HCT116 (cell line): ENCODE measurements at regions not wholly inside any gene's neighbourhood (a gene's known extent, or its start where the extent isn't known, plus 50 kb on each side); places are given as distances from the start of the nearest gene placed in this dataset.

Experiments used
- ATAC-seq: fragments of 200-7000 bp; cut with Tn5 transposase; 2 replicates; pipeline ENCODE4 v1.9.1; 2020; ENCODE audit warnings: mild to moderate bottlenecking, moderate library complexity
- BruUV-seq: library from RNA; stranded (reverse); fragments of 400-500 nt; replicated peaks from 2 replicates; lab custom pipeline; 2021; lab: Mats Ljungman, UMichigan
- CTCF ChIA-PET: fragments of 300-600 bp; sonication (Branson Sonifier 250); formaldehyde crosslinking; loops from one replicate; lab custom pipeline; 2021; ENCODE audit warnings: antibody characterized with exemption; lab: Charles Lee
- POLR2A ChIA-PET: fragments of 300-600, 350-600 bp; sonication (Branson Sonifier 250); formaldehyde crosslinking; loops from one replicate; lab custom pipeline; 2021; ENCODE audit warnings: antibody characterized with exemption; lab: Charles Lee
- RAD21 ChIA-PET, 2 experiments: fragments of 300-600 bp; sonication (Branson Sonifier 250); formaldehyde crosslinking; loops; one replicate each; lab custom pipeline; 2023; ENCODE audit warnings: low total read pairs in 2 of 2; ENCODE audit not compliant: uncharacterized antibody in 2 of 2, unreplicated experiment in 2 of 2, low non-redundant PET in 1 of 2; lab: Charles Lee
- DNase-seq: peaks from one replicate; pipeline ENCODE4 v3.0.0-alpha.2; 2010; ENCODE audit warnings: low read depth, low spot score
- H2AFZ ChIP-seq: fragments of 200-600 bp; shearing (Covaris generic), sonication (generic); 2 replicates; pipeline ENCODE4 v1.6.1; 2017; ENCODE audit warnings: low read depth, mixed run types, mixed read lengths, antibody characterized with exemption, low read length; ENCODE audit not compliant: poor library complexity, severe bottlenecking
- H3K27ac ChIP-seq: 2 replicates; pipeline ENCODE4 v1.5.1; 2012; ENCODE audit warnings: low read depth, low read length
- H3K27me3 ChIP-seq: fragments of 200-600 bp; sonication (generic); 2 replicates; pipeline ENCODE4 v1.6.1; 2016; ENCODE audit warnings: mixed run types, low read length, mixed read lengths; ENCODE audit not compliant: insufficient read depth
- H3K36me3 ChIP-seq, 2 experiments: fragments of 200-500 bp in 1 of 2; fragments of 200-600 bp in 1 of 2; sonication (Bioruptor generic) in 1 of 2; sonication (generic) in 1 of 2; 2 replicates each; pipeline versions ENCODE4 v1.5.1 to v1.6.1; 2014 to 2016; ENCODE audit warnings: low read length in 2 of 2, inconsistent platforms in 1 of 2, mixed read lengths in 1 of 2, mixed run types in 1 of 2; ENCODE audit not compliant: insufficient read depth in 2 of 2, control insufficient read depth in 1 of 2
- H3K4me1 ChIP-seq, 2 experiments: fragments of 200-600 bp in 1 of 2; sonication (generic) in 1 of 2; 2 replicates each; pipeline versions ENCODE4 v1.5.1 to v1.6.1; 2012 to 2017; ENCODE audit warnings: low read length in 2 of 2, inconsistent platforms in 1 of 2, mild to moderate bottlenecking in 1 of 2, mixed read lengths in 1 of 2, mixed run types in 1 of 2, moderate library complexity in 1 of 2; ENCODE audit not compliant: insufficient read depth in 2 of 2, control insufficient read depth in 1 of 2
- H3K4me2 ChIP-seq: fragments of 200-600 bp; sonication (generic); 2 replicates; pipeline ENCODE4 v1.6.1; 2017; ENCODE audit warnings: mixed run types, low read length, mixed read lengths
- H3K4me3 ChIP-seq, 2 experiments: fragments of 200-600 bp in 1 of 2; sonication (generic) in 1 of 2; replicated peaks in 1 of 2; 2 replicates each; pipeline ENCODE4 v1.5.1; 2011 to 2016; ENCODE audit warnings: low read length in 2 of 2, control low read depth in 1 of 2, low read depth in 1 of 2, mild to moderate bottlenecking in 1 of 2, mixed read lengths in 1 of 2, mixed run types in 1 of 2
- H3K79me2 ChIP-seq: fragments of 200-600 bp; sonication (generic); 2 replicates; pipeline ENCODE4 v1.6.1; 2017; ENCODE audit warnings: mild to moderate bottlenecking, mixed run types, low read length, moderate library complexity, mixed read lengths; ENCODE audit not compliant: insufficient read depth
- H3K9ac ChIP-seq: fragments of 200-600 bp; sonication (generic); 2 replicates; pipeline ENCODE4 v1.6.1; 2016; ENCODE audit warnings: low read length, mixed read lengths
- H3K9me2 ChIP-seq: fragments of 200-600 bp; sonication (generic), shearing (Covaris generic); 2 replicates; pipeline ENCODE4 v1.6.1; 2017; ENCODE audit warnings: mixed run types, mild to moderate bottlenecking, moderate library complexity; ENCODE audit not compliant: insufficient read depth
- H3K9me3 ChIP-seq, 2 experiments: fragments of 200-500 bp in 1 of 2; fragments of 200-600 bp in 1 of 2; sonication (Bioruptor generic) in 1 of 2; sonication (generic) in 1 of 2; 2 replicates each; pipeline ENCODE4 v1.6.1; 2014 to 2017; ENCODE audit warnings: low read length in 2 of 2, mixed read lengths in 2 of 2, inconsistent platforms in 1 of 2, low read depth in 1 of 2, mild to moderate bottlenecking in 1 of 2, mixed run types in 1 of 2, moderate library complexity in 1 of 2; ENCODE audit not compliant: control insufficient read depth in 1 of 2, insufficient read depth in 1 of 2
- H4K20me1 ChIP-seq: fragments of 200-600 bp; sonication (generic), shearing (Covaris generic); 2 replicates; pipeline ENCODE4 v1.6.1; 2017; ENCODE audit warnings: mixed run types, mild to moderate bottlenecking, moderate library complexity; ENCODE audit not compliant: insufficient read depth
- CBX3 ChIP-seq: IDR thresholded peaks from 2 replicates; pipeline ENCODE4 v1.6.1; 2012; ENCODE audit warnings: low read depth
- CEBPB ChIP-seq: IDR thresholded peaks from 2 replicates; pipeline ENCODE4 v1.6.1; 2012; ENCODE audit warnings: low read depth
- EGR1 ChIP-seq: IDR thresholded peaks from 2 replicates; pipeline ENCODE4 v1.6.1; 2012; ENCODE audit warnings: low read depth
- ELF1 ChIP-seq: IDR thresholded peaks from 2 replicates; pipeline ENCODE4 v1.6.1; 2012; ENCODE audit warnings: low read depth, borderline replicate concordance
- EZH2 ChIP-seq: fragments of 200-600 bp; sonication (generic); IDR thresholded peaks from 2 replicates; pipeline ENCODE4 v1.6.1; 2017; ENCODE audit warnings: antibody characterized with exemption, mixed run types
- EZH2phosphoT487 ChIP-seq: fragments of 200-600 bp; IDR thresholded peaks from 2 replicates; pipeline ENCODE4 v1.6.1; 2018; ENCODE audit warnings: antibody characterized with exemption, borderline replicate concordance
- FOSL1 ChIP-seq: IDR thresholded peaks from 2 replicates; pipeline ENCODE4 v1.6.1; 2012; ENCODE audit warnings: low read depth
- POLR2AphosphoS5 ChIP-seq: IDR thresholded peaks from 2 replicates; pipeline ENCODE4 v1.6.1; 2011; ENCODE audit warnings: mild to moderate bottlenecking, low read depth, low read length, moderate library complexity
- RAD21 ChIP-seq: IDR thresholded peaks from 2 replicates; pipeline ENCODE4 v1.6.1; 2012; ENCODE audit warnings: low read depth, mild to moderate bottlenecking
- SIN3A ChIP-seq: IDR thresholded peaks from 2 replicates; pipeline ENCODE4 v1.6.1; 2012; ENCODE audit warnings: low read depth
- SP1 ChIP-seq: IDR thresholded peaks from 2 replicates; pipeline ENCODE4 v1.6.1; 2012; ENCODE audit warnings: low read depth
- SRF ChIP-seq: IDR thresholded peaks from 2 replicates; pipeline ENCODE4 v1.6.1; 2012; ENCODE audit warnings: low read depth
- TCF7L2 ChIP-seq: IDR thresholded peaks from 2 replicates; pipeline ENCODE4 v1.7.0; 2011; ENCODE audit warnings: borderline replicate concordance, inconsistent platforms; ENCODE audit not compliant: insufficient read depth, insufficient read length; ENCODE audit errors: extremely low read depth
- YY1 ChIP-seq: IDR thresholded peaks from 2 replicates; pipeline ENCODE4 v1.6.1; 2011; ENCODE audit warnings: low read length, low read depth, moderate library complexity, mild to moderate bottlenecking; ENCODE audit not compliant: insufficient replicate concordance; ENCODE audit errors: extremely low read depth
- intact Hi-C: fragments of 100-400 bp; cut with micrococcal nuclease; formaldehyde crosslinking; loops from 2 replicates; pipeline ENCODE4 v1.10.0; 2022
- TF ChIP-seq, protein P1 (sequence below): IDR thresholded peaks from 2 replicates; pipeline ENCODE4 v1.6.1; 2012
- TF ChIP-seq, protein P2 (sequence below), 3 experiments: fragments of 200-600 bp in 1 of 3; sonication (generic) in 1 of 3; IDR thresholded peaks in 2 of 3; conservative IDR thresholded peaks in 1 of 3; 2 replicates each; pipeline ENCODE4 v1.5.1; 2012 to 2017; ENCODE audit warnings: low read depth in 2 of 3, low read length in 2 of 3, antibody characterized with exemption in 1 of 3, borderline replicate concordance in 1 of 3, control low read depth in 1 of 3, mild to moderate bottlenecking in 1 of 3, mixed read lengths in 1 of 3, mixed run types in 1 of 3, moderate library complexity in 1 of 3; ENCODE audit not compliant: insufficient read depth in 1 of 3
- TF ChIP-seq, protein P3 (sequence below): IDR thresholded peaks from 2 replicates; pipeline ENCODE4 v1.6.1; 2012

DNA sequence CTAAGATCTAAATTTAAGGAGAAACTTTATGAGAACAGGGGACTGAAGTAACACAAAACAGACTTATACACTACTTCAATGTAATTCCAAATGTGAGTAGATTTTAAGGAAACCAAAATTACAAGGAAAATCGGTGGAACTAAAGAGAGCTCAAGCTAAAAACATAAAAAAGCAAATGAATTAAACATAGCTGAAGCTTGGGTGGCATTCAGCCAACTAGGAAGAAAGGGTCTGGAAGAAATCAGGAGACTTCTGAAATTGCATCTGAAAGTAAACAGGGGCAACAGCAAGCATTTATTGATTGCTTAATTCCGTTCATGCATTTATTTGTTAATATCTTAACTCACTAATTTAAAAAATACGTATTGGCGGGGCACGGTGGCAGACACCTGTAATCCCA, 727.3 kb upstream of the PKDCC start:
- ATAC-seq = no peak
- Histone ChIP-seq H3K79me2 (no peaks in the 10 kb centered on the region), H2AFZ (no peak overlapping the region), H3K4me2 (no peak overlapping the region), H3K4me1 (no peaks in the 10 kb centered on the region), H3K9me3 (no peaks in the 10 kb centered on the region), H4K20me1 (no peaks in the 10 kb centered on the region), H3K9me2 (no peaks in the 10 kb centered on the region), H3K4me3 (no peak overlapping the region), H3K27me3 (no peaks in the 10 kb centered on the region), H3K9ac (no peak overlapping the region), H3K27ac (no peak overlapping the region), H3K36me3 (no peaks in the 10 kb centered on the region)
- TF ChIP-seq EGR1 (no peak), SP1 (no peak), EZH2phosphoT487 (no peak), EZH2 (no peak), CBX3 (no peak), FOSL1 (no peak), YY1 (no peak), ELF1 (no peak), TCF7L2 (no peak), SIN3A (no peak), POLR2AphosphoS5 (no peak), RAD21 (no peak), CEBPB (no peak), SRF (no peak)
- TF ChIP-seq, protein P1, sequence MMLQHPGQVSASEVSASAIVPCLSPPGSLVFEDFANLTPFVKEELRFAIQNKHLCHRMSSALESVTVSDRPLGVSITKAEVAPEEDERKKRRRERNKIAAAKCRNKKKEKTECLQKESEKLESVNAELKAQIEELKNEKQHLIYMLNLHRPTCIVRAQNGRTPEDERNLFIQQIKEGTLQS = no peak
- TF ChIP-seq, protein P2, sequence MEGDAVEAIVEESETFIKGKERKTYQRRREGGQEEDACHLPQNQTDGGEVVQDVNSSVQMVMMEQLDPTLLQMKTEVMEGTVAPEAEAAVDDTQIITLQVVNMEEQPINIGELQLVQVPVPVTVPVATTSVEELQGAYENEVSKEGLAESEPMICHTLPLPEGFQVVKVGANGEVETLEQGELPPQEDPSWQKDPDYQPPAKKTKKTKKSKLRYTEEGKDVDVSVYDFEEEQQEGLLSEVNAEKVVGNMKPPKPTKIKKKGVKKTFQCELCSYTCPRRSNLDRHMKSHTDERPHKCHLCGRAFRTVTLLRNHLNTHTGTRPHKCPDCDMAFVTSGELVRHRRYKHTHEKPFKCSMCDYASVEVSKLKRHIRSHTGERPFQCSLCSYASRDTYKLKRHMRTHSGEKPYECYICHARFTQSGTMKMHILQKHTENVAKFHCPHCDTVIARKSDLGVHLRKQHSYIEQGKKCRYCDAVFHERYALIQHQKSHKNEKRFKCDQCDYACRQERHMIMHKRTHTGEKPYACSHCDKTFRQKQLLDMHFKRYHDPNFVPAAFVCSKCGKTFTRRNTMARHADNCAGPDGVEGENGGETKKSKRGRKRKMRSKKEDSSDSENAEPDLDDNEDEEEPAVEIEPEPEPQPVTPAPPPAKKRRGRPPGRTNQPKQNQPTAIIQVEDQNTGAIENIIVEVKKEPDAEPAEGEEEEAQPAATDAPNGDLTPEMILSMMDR (IDR thresholded peaks at IDR 0.05 in 2 of 3, conservative IDR thresholded peaks at IDR 0.05 in 1 of 3; ENCODE audit: borderline replicate concordance in 1 of 3, insufficient read depth in 1 of 3, low read depth in 2 of 3, low read length in 2 of 3) = no peak
- TF ChIP-seq, protein P3, sequence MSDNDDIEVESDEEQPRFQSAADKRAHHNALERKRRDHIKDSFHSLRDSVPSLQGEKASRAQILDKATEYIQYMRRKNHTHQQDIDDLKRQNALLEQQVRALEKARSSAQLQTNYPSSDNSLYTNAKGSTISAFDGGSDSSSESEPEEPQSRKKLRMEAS = no peak
- ChIA-PET POLR2A (no interaction called here), CTCF (no interaction called here), RAD21 (no interaction called here)
- intact Hi-C loops = no loop called here
- DNase-seq = no peak
- BruUV-seq = no TSS peak
